Neural cell (in vitro differentiated cells): ENCODE measurements at regions not wholly inside any gene's neighbourhood (a gene's known extent, or its start where the extent isn't known, plus 50 kb on each side); places are given as distances from the start of the nearest gene placed in this dataset.

Source experiments
- H2AFZ ChIP-seq: fragments of 200-600, 300-800 bp; sonication (generic), shearing (Covaris generic); 2 replicates; pipeline ENCODE4 v1.6.0; 2014; ENCODE audit warnings: low read depth, mild to moderate bottlenecking, antibody characterized with exemption, low read length, moderate library complexity
- H3F3A ChIP-seq: fragments of 200-600 bp; shearing (Covaris generic); 2 replicates; pipeline ENCODE4 v1.6.1; 2016; ENCODE audit warnings: mild to moderate bottlenecking, moderate library complexity, mixed read lengths, antibody characterized with exemption, low read length; ENCODE audit not compliant: insufficient read depth, poor library complexity, severe bottlenecking
- H3K27ac ChIP-seq: fragments of 200-600, 300-800 bp; sonication (generic), shearing (Covaris generic); 2 replicates; pipeline ENCODE4 v1.5.1; 2014; ENCODE audit warnings: mild to moderate bottlenecking, low read length, moderate library complexity
- H3K27me3 ChIP-seq: fragments of 300-800, 200-600 bp; sonication (generic), shearing (Covaris generic); 2 replicates; pipeline ENCODE4 v1.6.0; 2014; ENCODE audit warnings: mild to moderate bottlenecking, low read depth, low read length, moderate library complexity; ENCODE audit not compliant: insufficient read depth
- H3K36me3 ChIP-seq: fragments of 300-800, 200-600 bp; sonication (generic), shearing (Covaris generic); 2 replicates; pipeline ENCODE4 v1.5.1; 2014; ENCODE audit warnings: mild to moderate bottlenecking, antibody characterized with exemption, low read length, moderate library complexity; ENCODE audit not compliant: insufficient read depth
- H3K4me2 ChIP-seq: fragments of 300-800, 200-600 bp; sonication (generic), shearing (Covaris generic); 2 replicates; pipeline ENCODE4 v1.6.0; 2014; ENCODE audit warnings: mild to moderate bottlenecking, low read length
- H3K4me3 ChIP-seq: fragments of 300-800, 200-600 bp; sonication (generic), shearing (Covaris generic); 2 replicates; pipeline ENCODE4 v1.5.1; 2014; ENCODE audit warnings: mild to moderate bottlenecking, low read length, moderate library complexity
- H3K79me2 ChIP-seq: fragments of 200-600 bp; shearing (Covaris generic); replicated peaks from 2 replicates; pipeline ENCODE4 v1.6.0; 2014; ENCODE audit warnings: mild to moderate bottlenecking, low read length, moderate library complexity; ENCODE audit not compliant: insufficient read depth
- H3K9ac ChIP-seq: fragments of 300-800, 200-600 bp; sonication (generic), shearing (Covaris generic); 2 replicates; pipeline ENCODE4 v1.6.1; 2016; ENCODE audit warnings: mild to moderate bottlenecking, low read length, mixed read lengths
- H3K9me2 ChIP-seq: fragments of 200-600 bp; shearing (Covaris generic); 2 replicates; pipeline ENCODE4 v1.6.1; 2016; ENCODE audit warnings: mild to moderate bottlenecking, low read length, mixed read lengths; ENCODE audit not compliant: insufficient read depth
- H3K9me3 ChIP-seq: fragments of 200-600, 300-800 bp; sonication (generic), shearing (Covaris generic); 2 replicates; pipeline ENCODE4 v1.6.1; 2016; ENCODE audit warnings: mild to moderate bottlenecking, mixed run types, low read length, moderate library complexity, mixed read lengths
- H4K20me1 ChIP-seq: fragments of 200-600 bp; shearing (Covaris generic); 2 replicates; pipeline ENCODE4 v1.6.1; 2016; ENCODE audit warnings: mild to moderate bottlenecking, mixed run types; ENCODE audit not compliant: insufficient read depth
- EP300 ChIP-seq: fragments of 450-650 bp; conservative IDR thresholded peaks from 2 replicates; pipeline ENCODE4 v1.6.1; 2014; ENCODE audit warnings: antibody characterized with exemption, mild to moderate bottlenecking, moderate library complexity; ENCODE audit not compliant: poor library complexity, severe bottlenecking
- EZH2 ChIP-seq: fragments of 200-600, 300-800 bp; shearing (Covaris generic), sonication (generic); IDR thresholded peaks from 2 replicates; pipeline ENCODE4 v1.6.1; 2014; ENCODE audit warnings: antibody characterized with exemption, low read length, borderline replicate concordance, mild to moderate bottlenecking; ENCODE audit not compliant: insufficient read depth, poor library complexity, severe bottlenecking
- MXI1 ChIP-seq: fragments of 450-650 bp; conservative IDR thresholded peaks from 2 replicates; pipeline ENCODE4 v1.6.1; 2014; ENCODE audit warnings: antibody characterized with exemption, mild to moderate bottlenecking; ENCODE audit not compliant: poor library complexity, severe bottlenecking
- POLR2AphosphoS5 ChIP-seq: IDR thresholded peaks from 2 replicates; pipeline ENCODE4 v1.6.1; 2012
- RAD21 ChIP-seq: fragments of 450-650 bp; conservative IDR thresholded peaks from 2 replicates; pipeline ENCODE4 v1.6.1; 2014; ENCODE audit warnings: antibody characterized with exemption, mild to moderate bottlenecking, moderate library complexity
- REST ChIP-seq: IDR thresholded peaks from 2 replicates; pipeline ENCODE4 v1.6.1; 2012; ENCODE audit warnings: borderline replicate concordance
- SMC3 ChIP-seq: fragments of 450-650 bp; conservative IDR thresholded peaks from 2 replicates; pipeline ENCODE4 v1.6.1; 2014; ENCODE audit warnings: antibody characterized with exemption, mild to moderate bottlenecking, moderate library complexity; ENCODE audit not compliant: poor library complexity
- TAF1 ChIP-seq: IDR thresholded peaks from 2 replicates; pipeline ENCODE4 v1.6.1; 2012; ENCODE audit warnings: low read depth
- TF ChIP-seq, protein P1 (sequence below): fragments of 450-650 bp; IDR thresholded peaks from 2 replicates; pipeline ENCODE4 v1.5.1; 2014; ENCODE audit warnings: antibody characterized with exemption, mild to moderate bottlenecking, moderate library complexity; ENCODE audit not compliant: poor library complexity, severe bottlenecking

- no peaks in the 10 kb centered on the region for H3K79me2 ChIP-seq
- H3K36me3 ChIP-seq, result no peaks in the 10 kb centered on the region
- H3K27me3 ChIP-seq, result no peaks in the 10 kb centered on the region
- no peaks in the 10 kb centered on the region for H3K9me3 ChIP-seq
- TF ChIP-seq RAD21 (no peak), SMC3 (no peak), TAF1 (no peak), EZH2 (no peak), REST (no peak), POLR2AphosphoS5 (no peak), MXI1 (no peak)
- TF ChIP-seq, protein P1, sequence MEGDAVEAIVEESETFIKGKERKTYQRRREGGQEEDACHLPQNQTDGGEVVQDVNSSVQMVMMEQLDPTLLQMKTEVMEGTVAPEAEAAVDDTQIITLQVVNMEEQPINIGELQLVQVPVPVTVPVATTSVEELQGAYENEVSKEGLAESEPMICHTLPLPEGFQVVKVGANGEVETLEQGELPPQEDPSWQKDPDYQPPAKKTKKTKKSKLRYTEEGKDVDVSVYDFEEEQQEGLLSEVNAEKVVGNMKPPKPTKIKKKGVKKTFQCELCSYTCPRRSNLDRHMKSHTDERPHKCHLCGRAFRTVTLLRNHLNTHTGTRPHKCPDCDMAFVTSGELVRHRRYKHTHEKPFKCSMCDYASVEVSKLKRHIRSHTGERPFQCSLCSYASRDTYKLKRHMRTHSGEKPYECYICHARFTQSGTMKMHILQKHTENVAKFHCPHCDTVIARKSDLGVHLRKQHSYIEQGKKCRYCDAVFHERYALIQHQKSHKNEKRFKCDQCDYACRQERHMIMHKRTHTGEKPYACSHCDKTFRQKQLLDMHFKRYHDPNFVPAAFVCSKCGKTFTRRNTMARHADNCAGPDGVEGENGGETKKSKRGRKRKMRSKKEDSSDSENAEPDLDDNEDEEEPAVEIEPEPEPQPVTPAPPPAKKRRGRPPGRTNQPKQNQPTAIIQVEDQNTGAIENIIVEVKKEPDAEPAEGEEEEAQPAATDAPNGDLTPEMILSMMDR, result no peak
- H3K4me3 ChIP-seq, result no peak overlapping the region
- no peak overlapping the region for H3K9ac ChIP-seq
- H3K4me2 ChIP-seq, result no peak overlapping the region
- no peak overlapping the region for H3K27ac ChIP-seq
- H3K9me2 ChIP-seq, result no peaks in the 10 kb centered on the region
- H4K20me1 ChIP-seq, result no peaks in the 10 kb centered on the region
- peaks cover 15% of the 10 kb centered on the region for H3F3A ChIP-seq
- no peak overlapping the region for H2AFZ ChIP-seq
Measured at GRCh38 chr5:125722550-125722949, 700.7 kb upstream of the GRAMD2B start.

DNA sequence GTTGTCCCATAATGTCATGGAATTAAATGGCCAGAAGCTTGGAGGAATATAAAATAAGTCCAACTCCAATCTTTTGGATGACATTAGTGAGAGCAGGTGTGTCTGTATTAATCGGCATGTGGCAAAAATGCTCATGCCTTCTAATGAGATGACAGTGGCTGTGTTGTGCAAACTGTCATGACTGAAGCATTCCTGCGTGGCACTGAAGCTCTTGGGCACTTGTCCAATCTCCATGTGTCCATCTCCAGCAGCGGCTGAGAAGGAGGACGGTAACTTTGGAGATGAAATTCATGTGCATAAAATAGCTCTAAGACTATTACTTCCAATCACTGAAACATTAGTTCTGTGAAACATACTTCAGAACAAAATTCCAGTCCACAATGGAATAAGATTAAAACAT lies 697.5 kb upstream of the GRAMD2B start:
- no peak for TF ChIP-seq REST
- TF ChIP-seq TAF1, result no peak
- TF ChIP-seq POLR2AphosphoS5, result no peak
- TF ChIP-seq, protein P1, result no peak
- no peak for TF ChIP-seq EZH2
- TF ChIP-seq EP300, result no peak
- TF ChIP-seq SMC3, result no peak
- no peak for TF ChIP-seq RAD21
- TF ChIP-seq MXI1, result no peak
- no peak overlapping the region for H3K4me3 ChIP-seq
- H3K4me2 ChIP-seq, result no peak overlapping the region
- H3K9me3 ChIP-seq, result no peaks in the 10 kb centered on the region
- no peaks in the 10 kb centered on the region for H3K9me2 ChIP-seq
- no peak overlapping the region for H3K27ac ChIP-seq
- no peak overlapping the region for H2AFZ ChIP-seq
- no peak overlapping the region for H3K9ac ChIP-seq
- H3F3A ChIP-seq, result peaks cover 2% of the 10 kb centered on the region
- H3K27me3 ChIP-seq, result no peaks in the 10 kb centered on the region
- H3K79me2 ChIP-seq, result no peaks in the 10 kb centered on the region
- H4K20me1 ChIP-seq, result no peaks in the 10 kb centered on the region
- no peaks in the 10 kb centered on the region for H3K36me3 ChIP-seq
